GM21423 (cell line): ENCODE measurements at regions not wholly inside any gene's neighbourhood (a gene's known extent, or its start where the extent isn't known, plus 50 kb on each side); places are given as distances from the start of the nearest gene placed in this dataset.
"Not testable (repeated sequence)": the region's sequence is repeated elsewhere in the genome, so short reads cannot be mapped to it uniquely, and the experiment has no call there.

Experiments used
- ATAC-seq: cut with Tn5 transposase; IDR thresholded peaks from one replicate; pipeline ENCODE4 v1.9.1; 2021; ENCODE audit warnings: mild to moderate bottlenecking, moderate library complexity; ENCODE audit not compliant: unreplicated experiment

DNA sequence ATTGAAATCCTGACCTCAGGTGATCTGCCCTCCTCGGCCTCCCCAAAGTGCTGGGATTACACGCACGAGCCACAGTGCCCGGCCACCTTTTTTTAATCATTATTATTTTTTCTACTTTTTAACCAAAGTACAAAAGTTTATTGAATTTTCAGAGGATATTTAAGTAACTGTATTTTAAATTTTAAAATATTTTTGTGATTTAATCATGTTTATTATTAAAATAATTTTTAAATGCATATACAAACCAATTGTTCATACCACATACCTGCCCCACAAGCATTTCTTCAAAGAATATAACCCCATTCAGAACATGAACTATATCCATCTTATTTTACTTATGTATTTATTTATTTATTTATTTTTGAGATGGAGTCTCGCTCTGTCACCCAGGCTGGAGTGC, 163.6 kb upstream of the MAP2 start:
- no peak for ATAC-seq

- ATAC-seq, result not testable (repeated sequence)
Measured at GRCh38 chr2:209261366-209262053, 162.3 kb upstream of the MAP2 start.

DNA sequence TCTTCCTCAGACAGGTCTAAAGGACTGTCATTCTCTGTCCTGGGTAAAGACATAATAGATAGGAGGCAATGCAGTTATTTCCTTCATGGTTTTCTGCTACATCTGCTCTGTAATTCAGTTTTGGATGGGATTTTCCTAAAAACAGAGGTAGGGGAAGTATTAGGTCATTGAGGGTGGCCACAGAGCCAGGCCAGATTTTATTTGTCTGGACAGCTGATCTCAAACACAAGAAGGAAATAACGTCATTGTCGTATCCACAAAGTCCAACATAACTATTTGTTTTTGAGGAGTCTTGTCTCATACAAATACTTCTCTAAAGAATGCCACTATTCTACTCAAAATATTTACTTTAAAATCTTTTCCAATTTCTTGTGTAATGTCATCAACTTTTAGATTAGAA, 154.8 kb upstream of the MAP2 start:
- ATAC-seq, result no peak

DNA sequence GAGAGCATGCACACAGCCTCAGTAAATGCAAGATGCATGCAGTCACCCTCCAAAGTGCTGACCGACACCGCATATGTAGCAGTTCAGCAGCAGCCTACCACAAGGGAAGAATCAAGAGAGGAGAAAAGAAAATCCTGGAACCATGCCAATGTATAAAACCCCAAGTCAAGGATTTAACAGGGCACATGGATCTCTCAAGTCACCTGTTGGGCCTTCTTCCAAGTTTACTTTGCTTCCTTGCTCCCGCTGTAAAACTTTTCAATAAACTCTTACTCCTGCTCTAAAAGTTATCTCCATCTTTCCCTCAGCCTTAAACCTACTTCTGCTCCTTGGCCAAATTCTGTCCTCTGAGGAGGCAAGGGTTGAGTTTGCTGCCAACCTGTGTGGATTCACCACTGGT, 147.8 kb upstream of the MAP2 start:
- ATAC-seq, result no peak

DNA sequence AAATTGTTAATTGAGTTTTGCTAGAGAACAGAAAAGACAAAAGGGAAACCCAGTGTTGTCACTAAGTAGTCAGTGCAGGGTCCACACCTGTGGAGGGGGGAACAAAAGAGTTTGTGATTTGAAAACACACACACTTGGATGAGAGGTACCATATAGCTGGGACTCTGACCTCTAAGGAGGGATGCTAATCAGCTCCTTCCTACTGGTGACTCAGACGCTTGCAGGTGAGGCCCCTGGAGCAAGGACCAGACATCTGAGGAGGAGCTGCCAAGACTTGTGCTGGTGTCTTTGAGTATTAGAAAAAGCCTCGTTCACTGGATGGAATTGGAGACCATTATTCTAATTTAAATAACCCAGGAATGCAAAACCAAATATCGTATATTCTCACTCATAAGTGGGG, 146.4 kb upstream of the MAP2 start:
- ATAC-seq, result no peak

GRCh38 chr2:209298601-209299000, 125.2 kb upstream of the MAP2 start:
- ATAC-seq, result no peak

DNA sequence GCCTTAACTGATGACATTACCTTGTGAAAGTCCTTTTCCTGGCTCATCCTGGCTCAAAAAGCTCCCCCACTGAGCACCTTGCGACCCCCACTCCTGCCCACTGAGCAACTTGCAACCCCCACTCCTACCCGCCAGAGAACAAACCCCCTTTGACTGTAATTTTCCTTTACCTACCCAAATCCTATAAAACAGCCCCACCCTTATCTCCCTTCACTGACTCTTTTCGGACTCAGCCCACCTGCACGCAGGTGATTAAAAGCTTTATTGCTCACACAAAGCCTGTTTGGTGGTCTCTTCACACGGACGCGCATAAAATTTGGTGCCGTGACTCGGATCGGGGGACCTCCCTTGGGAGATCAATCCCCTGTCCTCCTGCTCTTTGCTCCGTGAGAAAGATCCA, 124.4 kb upstream of the MAP2 start:
- ATAC-seq, result not testable (repeated sequence)

DNA sequence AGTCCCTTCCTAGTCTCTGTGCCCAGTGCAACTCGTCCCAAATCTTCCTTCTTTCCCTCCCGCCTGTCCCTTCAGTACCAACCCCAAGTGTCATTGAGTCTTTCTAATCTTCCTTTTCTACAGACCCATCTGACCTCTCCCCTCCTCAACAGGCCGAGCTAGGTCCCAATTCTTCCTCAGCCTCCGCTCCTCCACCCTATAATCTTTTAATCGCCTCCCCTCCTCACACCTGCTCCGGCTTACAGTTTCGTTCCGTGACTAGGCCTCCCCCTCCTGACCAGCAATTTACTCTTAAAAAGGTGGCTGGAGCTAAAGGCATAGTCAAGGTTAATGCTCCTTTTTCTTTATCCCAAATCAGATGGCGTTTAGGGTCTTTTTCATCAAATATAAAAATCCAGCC, 123.1 kb upstream of the MAP2 start:
- ATAC-seq, result not testable (repeated sequence)

DNA sequence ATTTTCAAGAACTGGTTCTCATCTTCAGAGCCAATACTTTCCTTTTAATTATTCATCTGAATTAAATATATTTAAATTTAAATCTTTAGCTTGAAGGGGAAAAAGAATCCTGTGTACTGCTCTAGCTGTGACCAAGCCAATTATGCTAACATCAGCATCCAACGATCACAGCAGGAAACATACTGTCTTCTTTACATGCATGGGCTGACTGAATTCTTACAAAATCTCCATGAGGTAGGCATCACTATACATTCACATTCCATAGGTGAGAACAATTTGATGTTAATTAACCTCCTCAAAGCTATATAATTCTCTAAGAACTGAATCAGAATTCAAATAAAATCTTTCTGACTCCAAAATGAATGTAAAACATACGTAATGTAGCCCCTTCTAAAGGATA, 118.8 kb upstream of the MAP2 start:
- no peak for ATAC-seq

DNA sequence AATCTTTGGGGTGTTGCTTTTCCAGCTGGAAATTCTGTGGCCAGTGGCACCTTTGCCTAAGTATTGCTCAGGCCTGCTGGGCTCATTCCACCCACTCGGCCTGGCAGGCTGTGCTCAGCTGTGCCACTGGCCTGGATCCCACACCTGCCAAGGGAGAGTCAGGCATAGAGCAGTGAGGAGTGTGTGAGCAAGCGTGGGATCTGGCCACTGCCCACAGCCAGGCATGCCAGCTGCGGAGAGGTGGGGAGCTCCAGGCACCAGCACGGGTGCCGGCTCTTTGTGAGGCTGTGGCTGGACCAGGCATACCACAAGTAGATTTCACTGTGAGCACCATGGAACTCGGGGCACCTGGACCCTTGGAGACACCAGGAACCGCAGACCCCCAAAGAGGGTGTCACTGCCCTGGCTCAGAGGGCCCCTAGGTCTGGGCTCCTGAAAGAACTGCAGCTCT, 118.1 kb upstream of the MAP2 start:
- ATAC-seq, result no peak

- ATAC-seq, result no peak
Measured at GRCh38 chr2:209307161-209308001, 116.5 kb upstream of the MAP2 start.

DNA sequence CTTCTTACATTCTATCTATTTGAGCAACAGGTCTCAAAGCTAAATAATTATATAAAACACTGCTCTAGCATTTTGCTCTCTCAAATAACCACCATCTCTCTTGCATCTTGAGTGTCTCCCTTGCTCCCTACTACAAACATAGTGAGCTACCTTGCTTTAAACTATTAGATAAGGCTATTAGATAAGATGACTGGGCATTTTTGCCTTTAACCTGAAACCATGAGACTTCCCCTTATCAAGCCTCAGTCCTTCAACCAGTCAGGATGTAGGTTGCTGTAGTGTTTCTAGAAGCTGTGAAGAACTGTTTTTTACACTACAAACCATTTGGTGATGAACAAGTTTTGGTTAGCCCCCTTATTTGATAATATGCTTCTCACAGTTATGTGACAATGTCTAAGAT, 115.4 kb upstream of the MAP2 start:
- no peak for ATAC-seq

DNA sequence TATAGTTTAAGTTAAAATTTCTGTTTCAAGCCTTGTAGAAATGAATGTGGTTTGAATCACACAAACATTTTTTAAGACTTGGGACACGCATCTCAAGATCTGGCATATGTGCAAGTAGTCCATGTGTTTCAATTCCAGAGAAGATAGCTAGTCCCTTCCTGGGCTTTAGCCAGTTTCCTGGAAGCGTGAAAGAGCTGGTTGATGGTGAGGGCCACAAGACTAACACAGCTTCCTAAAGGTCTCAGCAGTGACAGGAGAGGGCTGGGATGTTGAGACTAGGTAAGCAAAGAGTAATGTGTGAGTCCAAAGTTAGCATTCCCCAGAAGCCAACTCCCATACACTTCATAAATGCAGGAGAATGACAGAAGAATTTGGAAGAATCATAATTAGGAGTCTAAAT, 111.9 kb upstream of the MAP2 start:
- no peak for ATAC-seq

- ATAC-seq, result not testable (repeated sequence)
Measured at GRCh38 chr2:209312450-209312849, 111.4 kb upstream of the MAP2 start.

DNA sequence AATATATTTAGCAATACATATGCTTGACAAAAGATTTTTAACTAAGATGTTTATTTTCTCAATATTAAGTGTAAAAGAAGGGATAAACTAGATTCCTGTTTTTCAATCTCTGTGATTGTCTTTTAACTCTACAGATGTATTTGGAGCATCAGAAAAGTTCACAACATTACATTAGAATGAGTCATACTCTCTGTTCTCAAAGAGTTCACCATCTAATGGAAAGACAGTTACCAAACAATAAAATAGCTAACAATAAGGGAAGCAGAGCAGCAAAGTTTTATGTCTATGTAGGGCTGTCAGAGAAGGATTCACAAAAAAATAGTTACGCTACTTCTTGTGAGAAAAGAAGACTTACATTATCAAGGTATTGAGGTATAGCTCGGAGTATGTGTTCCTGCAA, 109.2 kb upstream of the MAP2 start:
- no peak for ATAC-seq

- ATAC-seq, result no peak
Measured at GRCh38 chr2:209316141-209316540, 107.7 kb upstream of the MAP2 start.

- ATAC-seq, result no peak
Measured at GRCh38 chr2:209321076-209321475, 102.8 kb upstream of the MAP2 start.

GRCh38 chr2:209321581-209321980, 102.3 kb upstream of the MAP2 start:
- ATAC-seq, result no peak

DNA sequence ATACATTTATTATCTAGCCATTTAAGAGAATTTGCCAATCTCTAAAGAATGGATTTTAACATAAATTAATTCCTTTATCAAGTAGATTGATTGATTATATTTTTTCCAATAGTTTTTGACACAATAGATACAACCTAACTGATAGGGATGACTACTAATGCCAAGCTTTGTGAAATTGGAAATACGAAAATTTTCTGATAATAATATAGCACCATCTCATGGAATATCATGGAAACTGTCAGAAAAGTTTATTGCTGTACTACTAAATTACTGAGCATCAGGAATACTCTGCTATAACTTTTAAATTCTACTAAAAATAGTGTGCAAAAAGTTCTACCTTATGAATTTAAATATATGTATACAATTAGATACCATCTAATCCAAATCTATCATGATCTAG, 101.8 kb upstream of the MAP2 start:
- no peak for ATAC-seq

DNA sequence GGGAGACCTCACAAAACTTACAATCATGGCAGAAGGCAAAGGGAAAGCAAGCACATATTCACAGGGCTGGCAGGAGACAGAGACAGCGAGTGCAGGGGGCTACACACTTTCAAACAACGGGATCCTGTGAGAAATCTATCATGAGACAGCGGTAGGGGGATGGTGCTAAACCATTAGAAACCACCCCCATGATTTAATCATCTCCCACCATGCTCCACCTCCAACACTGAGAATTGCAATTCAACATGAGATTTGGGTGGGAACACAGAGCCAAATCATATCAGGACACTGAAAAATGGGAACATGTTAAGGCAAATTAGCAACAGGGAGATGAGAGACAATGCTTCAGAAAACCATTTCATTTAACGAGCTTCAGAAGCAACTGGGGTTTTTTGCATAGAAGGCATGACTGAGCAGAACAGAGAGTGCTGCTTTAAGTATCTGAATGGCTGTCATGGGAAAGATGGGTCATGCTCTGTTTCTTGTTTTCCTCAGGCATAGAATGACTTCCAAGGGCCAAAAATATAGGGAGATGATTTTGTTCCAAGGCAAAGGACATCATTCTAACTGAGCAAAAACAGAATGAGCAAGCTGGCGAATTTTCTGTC, 100.8 kb upstream of the MAP2 start:
- ATAC-seq, result no peak

DNA sequence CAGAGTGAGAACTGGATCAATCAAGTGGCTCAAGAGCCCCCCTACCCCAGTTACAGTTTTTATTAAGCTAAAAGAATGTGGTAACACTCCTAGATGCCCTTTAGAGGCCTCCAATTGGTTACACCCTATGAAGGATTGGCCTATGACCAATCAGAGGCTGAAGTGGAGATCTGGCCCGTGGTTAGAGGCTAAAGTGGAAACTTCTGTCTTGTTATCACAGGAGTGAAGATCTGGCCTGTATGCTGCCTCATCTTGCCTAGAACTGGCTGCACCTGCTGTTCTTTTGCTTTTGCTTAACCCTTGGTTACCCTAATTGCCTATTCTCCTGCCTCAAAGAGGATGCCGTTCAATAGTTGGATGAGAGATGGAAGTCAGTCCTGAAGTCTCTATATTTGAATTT, 100.1 kb upstream of the MAP2 start:
- ATAC-seq, result no peak

- ATAC-seq, result no peak
Measured at GRCh38 chr2:209324281-209324680, 99.6 kb upstream of the MAP2 start.
